ENCODE measurements at regions not wholly inside any gene's neighbourhood (a gene's known extent, or its start where the extent isn't known, plus 50 kb on each side); places are given as distances from the start of the nearest gene placed in this dataset.

DNA sequence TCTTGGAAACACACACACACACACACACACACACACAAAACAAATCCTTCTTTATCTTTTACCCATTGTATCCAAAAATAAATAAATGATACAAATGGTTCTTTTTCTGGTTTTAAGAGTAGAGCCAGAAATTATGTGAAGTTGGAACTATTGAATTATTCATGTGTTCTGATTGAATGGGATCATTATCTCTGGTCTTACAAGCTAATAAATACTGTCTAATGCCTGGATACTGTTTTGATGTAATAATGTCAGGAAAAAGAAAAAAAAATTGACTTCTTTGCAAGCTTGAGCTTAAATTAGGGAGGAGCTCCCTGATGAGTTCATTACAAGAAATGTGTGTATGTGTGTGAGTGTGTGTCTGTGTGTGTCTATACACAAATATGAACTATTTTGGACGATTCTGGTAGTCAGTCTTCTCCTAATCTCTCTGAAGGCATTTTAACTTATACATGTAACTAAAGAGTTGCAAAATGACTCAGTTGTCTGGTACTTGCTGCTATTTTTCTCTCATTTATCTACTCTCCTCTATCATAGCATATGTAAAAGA, 507.2 kb upstream of the AGTR1 start:
- no peaks in the 10 kb centered on the region for H3K79me2 ChIP-seq (ENCODE audit: control insufficient read depth, low read length)
- no peak overlapping the region for H3K4me3 ChIP-seq (ENCODE audit: low read length)
- H3F3A ChIP-seq (ENCODE audit: control insufficient read depth, insufficient read depth): no peaks in the 10 kb centered on the region
- H3K27ac ChIP-seq (ENCODE audit: low read depth, low read length): no peak overlapping the region
- no peaks in the 10 kb centered on the region for H3K9me3 ChIP-seq (ENCODE audit: control insufficient read depth, insufficient read depth, low read length)
- TF ChIP-seq EZH2phosphoT487 (IDR thresholded peaks at IDR 0.05; ENCODE audit: borderline replicate concordance, low read length): no peak
- TF ChIP-seq, protein P1, sequence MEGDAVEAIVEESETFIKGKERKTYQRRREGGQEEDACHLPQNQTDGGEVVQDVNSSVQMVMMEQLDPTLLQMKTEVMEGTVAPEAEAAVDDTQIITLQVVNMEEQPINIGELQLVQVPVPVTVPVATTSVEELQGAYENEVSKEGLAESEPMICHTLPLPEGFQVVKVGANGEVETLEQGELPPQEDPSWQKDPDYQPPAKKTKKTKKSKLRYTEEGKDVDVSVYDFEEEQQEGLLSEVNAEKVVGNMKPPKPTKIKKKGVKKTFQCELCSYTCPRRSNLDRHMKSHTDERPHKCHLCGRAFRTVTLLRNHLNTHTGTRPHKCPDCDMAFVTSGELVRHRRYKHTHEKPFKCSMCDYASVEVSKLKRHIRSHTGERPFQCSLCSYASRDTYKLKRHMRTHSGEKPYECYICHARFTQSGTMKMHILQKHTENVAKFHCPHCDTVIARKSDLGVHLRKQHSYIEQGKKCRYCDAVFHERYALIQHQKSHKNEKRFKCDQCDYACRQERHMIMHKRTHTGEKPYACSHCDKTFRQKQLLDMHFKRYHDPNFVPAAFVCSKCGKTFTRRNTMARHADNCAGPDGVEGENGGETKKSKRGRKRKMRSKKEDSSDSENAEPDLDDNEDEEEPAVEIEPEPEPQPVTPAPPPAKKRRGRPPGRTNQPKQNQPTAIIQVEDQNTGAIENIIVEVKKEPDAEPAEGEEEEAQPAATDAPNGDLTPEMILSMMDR (IDR thresholded peaks at IDR 0.05; ENCODE audit: low read depth, low read length, poor library complexity, severe bottlenecking): no peak
- H3K27me3 ChIP-seq (ENCODE audit: control insufficient read depth, low read length): no peaks in the 10 kb centered on the region
- no peaks in the 10 kb centered on the region for H3K9me2 ChIP-seq (replicated peaks; ENCODE audit: control insufficient read depth, low read length)
- H3K4me1 ChIP-seq (ENCODE audit: control insufficient read depth, low read length): no peaks in the 10 kb centered on the region
- no peak overlapping the region for H3K4me2 ChIP-seq (ENCODE audit: low read length)
- no peaks in the 10 kb centered on the region for H3K36me3 ChIP-seq (ENCODE audit: control insufficient read depth, low read length)
- no peaks in the 10 kb centered on the region for H4K20me1 ChIP-seq (ENCODE audit: control insufficient read depth, insufficient read depth, low read depth, low read length)

DNA sequence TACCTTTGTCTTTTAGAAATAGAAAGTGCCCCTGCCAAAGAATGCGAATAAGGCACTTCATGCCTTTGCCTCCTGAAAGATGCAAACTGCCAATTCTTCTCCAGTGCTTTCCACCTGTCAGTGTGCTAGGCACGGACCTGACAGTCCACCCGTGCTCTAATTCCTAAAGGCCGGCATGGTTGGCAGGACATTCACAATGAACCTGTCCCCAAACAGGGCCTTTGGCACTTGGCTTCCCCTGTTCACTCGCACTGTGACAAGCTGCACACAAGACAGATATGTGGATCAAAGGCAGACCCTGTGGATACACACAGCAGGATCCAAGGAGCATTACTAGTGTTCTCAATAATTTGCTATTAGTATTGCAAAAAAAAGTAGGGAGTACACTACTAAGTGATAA, 505.7 kb upstream of the AGTR1 start:
- TF ChIP-seq EZH2phosphoT487 (IDR thresholded peaks at IDR 0.05; ENCODE audit: borderline replicate concordance, low read length): no peak
- Histone ChIP-seq H3K9me3 (ENCODE audit: control insufficient read depth, insufficient read depth, low read length) (no peaks in the 10 kb centered on the region), H3K4me3 (ENCODE audit: low read length) (no peak overlapping the region), H3K36me3 (ENCODE audit: control insufficient read depth, low read length) (no peaks in the 10 kb centered on the region), H3K79me2 (ENCODE audit: control insufficient read depth, low read length) (no peaks in the 10 kb centered on the region), H3K27ac (ENCODE audit: low read depth, low read length) (no peak overlapping the region), H3K27me3 (ENCODE audit: control insufficient read depth, low read length) (no peaks in the 10 kb centered on the region), H3K4me1 (ENCODE audit: control insufficient read depth, low read length) (no peaks in the 10 kb centered on the region), H3K9me2 (replicated peaks; ENCODE audit: control insufficient read depth, low read length) (no peaks in the 10 kb centered on the region), H3F3A (ENCODE audit: control insufficient read depth, insufficient read depth) (no peaks in the 10 kb centered on the region), H3K4me2 (ENCODE audit: low read length) (no peak overlapping the region), H4K20me1 (ENCODE audit: control insufficient read depth, insufficient read depth, low read depth, low read length) (no peaks in the 10 kb centered on the region)

DNA sequence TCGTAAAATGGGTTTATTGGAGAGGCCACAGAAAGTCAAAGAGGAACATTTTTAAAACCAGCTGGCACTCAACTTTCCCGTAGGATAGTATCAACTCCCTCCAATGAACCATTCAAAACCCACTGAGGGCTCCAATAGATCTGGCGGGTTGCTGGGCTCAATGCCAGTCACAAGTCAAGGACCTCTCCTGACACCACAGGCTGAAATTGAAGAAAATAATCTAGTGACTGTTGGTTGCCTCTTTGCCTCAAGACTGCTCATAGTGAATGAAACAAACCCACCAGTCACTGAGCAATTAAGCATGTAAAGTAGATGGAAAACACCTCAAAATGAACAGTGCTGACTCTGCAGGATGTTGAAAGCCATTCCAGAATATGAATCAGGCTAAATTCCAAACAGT, 500.6 kb upstream of the AGTR1 start:
- H3K4me1 ChIP-seq (ENCODE audit: control insufficient read depth, low read length): no peaks in the 10 kb centered on the region
- H3K27ac ChIP-seq (ENCODE audit: low read depth, low read length): no peak overlapping the region
- no peaks in the 10 kb centered on the region for H3K79me2 ChIP-seq (ENCODE audit: control insufficient read depth, low read length)
- no peaks in the 10 kb centered on the region for H3K9me2 ChIP-seq (replicated peaks; ENCODE audit: control insufficient read depth, low read length)
- no peak overlapping the region for H3K4me3 ChIP-seq (ENCODE audit: low read length)
- H4K20me1 ChIP-seq (ENCODE audit: control insufficient read depth, insufficient read depth, low read depth, low read length): no peaks in the 10 kb centered on the region
- no peaks in the 10 kb centered on the region for H3F3A ChIP-seq (ENCODE audit: control insufficient read depth, insufficient read depth)
- no peaks in the 10 kb centered on the region for H3K36me3 ChIP-seq (ENCODE audit: control insufficient read depth, low read length)
- no peaks in the 10 kb centered on the region for H3K27me3 ChIP-seq (ENCODE audit: control insufficient read depth, low read length)
- TF ChIP-seq EZH2phosphoT487 (IDR thresholded peaks at IDR 0.05; ENCODE audit: borderline replicate concordance, low read length): no peak
- TF ChIP-seq, protein P1 (IDR thresholded peaks at IDR 0.05; ENCODE audit: low read depth, low read length, poor library complexity, severe bottlenecking): no peak
- H3K9me3 ChIP-seq (ENCODE audit: control insufficient read depth, insufficient read depth, low read length): no peaks in the 10 kb centered on the region; the same call in 1 of the 2 replicates
- no peak overlapping the region for H3K4me2 ChIP-seq (ENCODE audit: low read length)

DNA sequence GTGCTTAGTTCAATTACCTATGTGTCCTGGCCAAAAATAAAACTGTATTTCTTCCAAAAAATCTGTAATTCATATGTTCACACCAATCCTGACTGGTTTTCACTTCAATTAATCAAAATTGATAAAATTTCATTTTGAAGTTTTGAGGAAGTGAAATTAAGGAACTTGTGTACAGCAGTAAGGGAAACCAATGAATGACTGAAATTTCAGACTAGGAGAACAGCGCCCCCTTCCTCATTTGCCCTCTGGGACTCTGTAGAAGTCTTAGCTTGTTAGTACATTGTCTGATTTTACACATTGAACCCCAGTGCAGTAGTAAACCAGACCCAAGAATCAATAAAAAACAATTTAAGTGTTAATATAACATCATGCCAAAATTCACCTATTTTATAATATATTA, 495.3 kb upstream of the AGTR1 start:
- no peaks in the 10 kb centered on the region for H3K9me2 ChIP-seq (replicated peaks; ENCODE audit: control insufficient read depth, low read length)
- H3K9me3 ChIP-seq (ENCODE audit: control insufficient read depth, insufficient read depth, low read length): no peaks in the 10 kb centered on the region; the same call in 1 of the 2 replicates
- no peaks in the 10 kb centered on the region for H3K27me3 ChIP-seq (ENCODE audit: control insufficient read depth, low read length)
- no peaks in the 10 kb centered on the region for H4K20me1 ChIP-seq (ENCODE audit: control insufficient read depth, insufficient read depth, low read depth, low read length)
- H3K79me2 ChIP-seq (ENCODE audit: control insufficient read depth, low read length): no peaks in the 10 kb centered on the region
- no peaks in the 10 kb centered on the region for H3K4me1 ChIP-seq (ENCODE audit: control insufficient read depth, low read length)
- no peak overlapping the region for H3K4me2 ChIP-seq (ENCODE audit: low read length)
- H3K36me3 ChIP-seq (ENCODE audit: control insufficient read depth, low read length): no peaks in the 10 kb centered on the region
- no peaks in the 10 kb centered on the region for H3F3A ChIP-seq (ENCODE audit: control insufficient read depth, insufficient read depth)
- TF ChIP-seq, protein P1 (IDR thresholded peaks at IDR 0.05; ENCODE audit: low read depth, low read length, poor library complexity, severe bottlenecking): peak; percentile 20
- no peak for TF ChIP-seq EZH2phosphoT487 (IDR thresholded peaks at IDR 0.05; ENCODE audit: borderline replicate concordance, low read length)
- H3K27ac ChIP-seq (ENCODE audit: low read depth, low read length): no peak overlapping the region
- no peak overlapping the region for H3K4me3 ChIP-seq (ENCODE audit: low read length)
